ENCODE measurements at regions not wholly inside any gene's neighbourhood (a gene's known extent, or its start where the extent isn't known, plus 50 kb on each side); places are given as distances from the start of the nearest gene placed in this dataset.
"Not testable (repeated sequence)": the region's sequence is repeated elsewhere in the genome, so short reads cannot be mapped to it uniquely, and the experiment has no call there.

GRCh38 chr9:43089337-43089736, 905.9 kb downstream of the SPATA31A6 start:
- DNase-seq (ENCODE audit: low spot score) = not testable (repeated sequence)

DNA sequence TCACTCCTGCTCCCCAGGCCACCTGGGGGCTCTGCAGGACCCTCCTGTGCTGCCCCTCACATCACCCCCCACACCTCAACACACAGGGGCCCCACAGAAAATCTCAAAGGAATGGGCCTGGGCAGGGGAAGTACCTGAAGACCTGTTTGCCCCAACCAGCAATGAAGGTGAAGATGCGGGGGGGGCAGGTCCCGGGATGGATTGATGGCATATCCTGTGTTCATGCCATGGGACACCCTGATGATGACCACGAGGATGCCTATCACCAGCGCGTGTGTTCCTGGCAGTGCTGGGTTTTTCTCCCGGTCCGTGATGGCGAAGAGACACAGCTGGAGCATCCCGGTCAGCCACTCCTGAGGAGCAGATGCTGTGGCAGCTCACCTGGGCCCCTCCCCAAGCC, 926.9 kb downstream of the SPATA31A6 start:
- DNase-seq (ENCODE audit: low spot score) = not testable (repeated sequence)

DNA sequence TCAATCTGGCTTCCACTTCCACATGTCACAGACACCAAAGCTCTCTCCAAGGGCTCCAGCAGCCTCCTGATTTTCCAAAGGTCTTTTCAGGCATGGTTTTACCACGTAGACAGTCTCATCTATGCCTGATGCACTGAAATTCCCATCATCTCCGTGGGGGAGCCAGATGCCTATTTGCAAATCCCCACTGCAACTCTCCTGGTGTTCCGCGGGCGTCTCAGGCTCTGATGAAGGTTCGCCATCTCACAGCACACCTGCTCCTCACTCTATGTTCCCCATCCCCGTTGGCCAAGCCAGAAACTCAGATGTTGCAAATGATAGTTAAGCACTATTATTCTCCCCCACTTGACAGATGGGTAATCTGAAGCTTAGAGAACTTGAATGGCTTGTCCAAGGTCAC, 929.4 kb downstream of the SPATA31A6 start:
- peak; percentile 23 for DNase-seq (ENCODE audit: low spot score)

DNA sequence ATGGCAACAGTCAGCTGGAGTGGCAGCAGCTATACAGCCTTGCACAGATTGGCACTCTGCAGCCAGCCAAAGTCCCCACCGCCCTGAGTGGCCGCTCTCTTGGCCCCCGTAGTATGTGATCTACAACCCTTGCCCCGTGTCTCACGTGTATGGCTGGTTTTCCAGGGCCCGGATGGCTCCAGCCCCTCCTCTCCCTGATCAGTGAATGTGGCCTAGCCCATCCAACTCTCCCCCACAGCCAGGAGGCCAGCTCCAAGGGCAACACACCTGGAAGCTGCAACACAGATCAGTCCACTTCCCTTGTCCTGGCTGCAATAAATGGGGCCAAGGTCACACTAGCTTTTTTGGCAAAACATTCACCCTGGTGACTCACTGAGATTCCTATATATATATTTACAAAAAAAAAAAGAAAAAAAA, 932.4 kb downstream of the SPATA31A6 start:
- DNase-seq (ENCODE audit: low spot score) = not testable (repeated sequence)

DNA sequence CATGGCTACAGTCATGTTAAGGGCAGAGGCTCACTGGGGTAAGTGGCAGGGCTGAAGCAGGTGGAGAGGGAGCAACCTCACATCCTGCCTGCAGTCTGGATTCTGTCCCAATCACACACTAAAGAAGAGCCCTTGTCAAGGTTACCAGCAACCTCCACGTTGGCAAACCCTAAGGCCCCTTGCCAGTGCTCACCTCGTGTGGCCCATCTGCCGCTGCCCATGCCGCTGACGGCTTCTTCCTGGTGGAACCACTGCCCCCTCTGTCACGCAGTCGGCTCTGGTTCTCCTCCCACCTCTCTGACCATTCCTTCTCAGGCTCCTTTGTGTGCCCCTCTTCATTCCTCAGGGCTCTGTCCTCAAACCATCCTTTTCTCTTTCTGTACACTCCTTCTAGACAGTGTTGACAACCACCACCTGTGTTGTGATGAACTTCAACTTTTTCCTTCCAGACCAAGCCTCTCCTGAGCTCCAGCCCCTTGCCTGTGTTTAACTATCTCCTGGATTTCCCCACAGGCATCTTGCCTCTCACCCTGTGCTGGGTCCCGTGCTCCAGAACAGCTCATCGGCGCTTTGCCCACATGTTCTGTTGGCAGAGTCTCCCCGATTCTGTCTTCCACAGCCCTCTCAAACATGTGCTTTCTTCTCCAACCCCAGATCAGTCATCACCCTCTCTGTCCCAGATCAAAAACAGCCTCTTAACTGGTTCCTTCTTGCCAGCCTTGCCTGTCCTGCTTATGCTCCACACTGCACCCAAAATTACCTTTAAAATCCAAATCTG, 934.8 kb downstream of the SPATA31A6 start:
- DNase-seq (ENCODE audit: low spot score) = not testable (repeated sequence)

- DNase-seq (ENCODE audit: low spot score) = not testable (repeated sequence)
Observed at GRCh38 chr9:43119565-43119964, 936.1 kb downstream of the SPATA31A6 start.

DNA sequence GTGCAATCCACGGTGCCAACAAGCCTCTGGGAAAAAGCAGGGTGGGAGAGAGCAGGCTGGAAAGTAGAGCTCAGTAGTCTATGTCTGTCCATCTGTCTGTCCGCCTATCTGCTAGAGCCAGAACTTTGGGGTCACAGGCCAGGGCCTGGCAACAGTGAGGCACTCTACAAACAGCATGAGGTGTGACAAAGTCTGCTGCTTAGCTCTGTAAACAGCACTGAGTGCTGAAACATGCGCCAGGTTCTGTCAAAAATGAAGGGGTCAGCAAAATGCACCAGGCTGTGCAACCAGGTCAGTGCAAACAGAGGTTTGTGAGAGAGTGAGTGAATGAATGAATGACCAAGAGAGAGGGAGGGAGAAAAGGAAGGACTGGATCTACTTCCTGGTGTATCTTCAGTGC, 936.5 kb downstream of the SPATA31A6 start:
- not testable (repeated sequence) for DNase-seq (ENCODE audit: low spot score)

- not testable (repeated sequence) for DNase-seq (ENCODE audit: low spot score)
Observed at GRCh38 chr9:43125894-43126293, 942.4 kb downstream of the SPATA31A6 start.

- not testable (repeated sequence) for DNase-seq (ENCODE audit: low spot score)
Observed at GRCh38 chr9:43127026-43127775, 943.7 kb downstream of the SPATA31A6 start.

DNA sequence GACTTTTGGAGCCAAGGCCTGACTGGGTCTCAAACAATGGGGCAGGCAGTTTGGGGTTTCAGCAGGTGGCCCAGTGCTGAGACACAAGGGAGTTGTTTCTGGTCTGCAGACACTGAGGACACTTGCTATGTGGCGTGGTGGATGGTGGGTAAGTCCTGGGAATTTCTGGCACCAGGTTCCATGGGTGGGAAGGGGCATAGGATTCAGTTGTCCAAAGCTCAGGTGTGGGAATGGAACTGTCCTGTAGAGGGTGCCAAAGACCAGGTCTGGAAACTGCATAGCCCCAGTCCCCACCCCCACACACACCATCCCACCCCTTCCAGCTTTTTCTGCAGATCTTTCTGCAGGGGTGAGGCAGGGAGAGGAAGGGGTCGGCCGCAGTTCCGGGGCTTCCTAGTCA, 944.5 kb downstream of the SPATA31A6 start:
- not testable (repeated sequence) for DNase-seq (ENCODE audit: low spot score)

GRCh38 chr9:43130744-43131171, 947.3 kb downstream of the SPATA31A6 start:
- DNase-seq (ENCODE audit: low spot score) = not testable (repeated sequence)

DNA sequence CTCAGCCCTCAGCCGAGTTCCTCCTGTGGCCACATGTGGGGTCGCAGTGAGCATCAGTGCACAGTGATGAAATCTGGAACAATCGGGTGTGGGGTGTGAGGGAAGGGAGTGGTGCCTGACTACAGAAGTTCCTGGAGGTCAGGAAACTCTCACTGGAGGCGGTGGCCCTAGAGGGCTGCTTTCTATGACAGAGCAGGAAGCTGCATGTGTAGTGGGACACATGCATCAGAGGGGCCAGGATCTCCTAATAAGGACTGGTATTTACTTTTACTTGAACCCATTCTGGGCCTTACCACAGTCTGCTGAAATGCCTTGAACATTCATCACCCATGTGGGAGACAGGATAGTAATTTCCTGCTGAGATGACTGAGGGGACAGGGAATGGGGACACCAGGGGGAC, 952.0 kb downstream of the SPATA31A6 start:
- not testable (repeated sequence) for DNase-seq (ENCODE audit: low spot score)

DNA sequence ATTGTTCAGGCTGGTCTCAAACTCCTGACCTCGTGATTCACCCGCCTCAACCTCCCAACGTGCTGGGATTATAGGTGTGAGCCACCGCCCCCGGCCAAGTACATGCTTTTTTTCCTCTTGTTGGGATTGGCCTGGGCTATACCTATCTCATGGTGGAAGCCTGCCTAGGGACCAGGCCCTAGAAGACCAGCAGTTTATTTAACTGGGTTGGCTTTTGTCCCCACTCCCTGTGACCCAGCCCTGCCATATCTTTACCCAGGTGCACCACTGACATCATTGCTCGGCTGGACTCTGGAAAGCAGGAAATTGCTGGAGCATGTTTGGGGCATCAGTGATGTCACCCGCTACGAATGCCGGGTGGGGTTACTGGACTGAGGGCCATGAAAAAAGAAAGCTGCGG, 955.5 kb downstream of the SPATA31A6 start:
- not testable (repeated sequence) for DNase-seq (ENCODE audit: low spot score)

- DNase-seq (ENCODE audit: low spot score) = not testable (repeated sequence)
Observed at GRCh38 chr9:43139349-43139748, 955.9 kb downstream of the SPATA31A6 start.

- DNase-seq (ENCODE audit: low spot score) = not testable (repeated sequence)
Observed at GRCh38 chr9:43139878-43140608, 956.6 kb downstream of the SPATA31A6 start.

Data from D341Med (cell line).